ENCODE measurements at regions not wholly inside any gene's neighbourhood (a gene's known extent, or its start where the extent isn't known, plus 50 kb on each side); places are given as distances from the start of the nearest gene placed in this dataset.

GRCh38 chrX:26414534-26414933 is 198.6 kb downstream of the MAGEB5 start:
- no peak overlapping the region for H3K4me3 ChIP-seq (ENCODE audit: low read depth, low read length)
- no peak overlapping the region for H3K27ac ChIP-seq (ENCODE audit: low read depth, low read length)
- no peaks in the 10 kb centered on the region for H3K36me3 ChIP-seq (ENCODE audit: insufficient read depth, low read length)
- H3K27me3 ChIP-seq (ENCODE audit: insufficient read depth, low read length): no peaks in the 10 kb centered on the region
- H3K79me2 ChIP-seq (ENCODE audit: control insufficient read depth, insufficient read depth, low read length, unreplicated experiment): no peaks in the 10 kb centered on the region
- no peaks in the 10 kb centered on the region for H3K4me1 ChIP-seq (ENCODE audit: control insufficient read depth, insufficient read depth, low read length, unreplicated experiment)
- no peak overlapping the region for H2AFZ ChIP-seq (ENCODE audit: low read length, unreplicated experiment)

GRCh38 chrX:26411045-26411444 is 195.1 kb downstream of the MAGEB5 start:
- no peaks in the 10 kb centered on the region for H3K79me2 ChIP-seq (ENCODE audit: control insufficient read depth, insufficient read depth, low read length, unreplicated experiment)
- no peaks in the 10 kb centered on the region for H3K27me3 ChIP-seq (ENCODE audit: insufficient read depth, low read length)
- H3K27ac ChIP-seq (ENCODE audit: low read depth, low read length): no peak overlapping the region
- H3K4me1 ChIP-seq (ENCODE audit: control insufficient read depth, insufficient read depth, low read length, unreplicated experiment): no peaks in the 10 kb centered on the region
- no peak overlapping the region for H3K4me3 ChIP-seq (ENCODE audit: low read depth, low read length)
- no peaks in the 10 kb centered on the region for H3K36me3 ChIP-seq (ENCODE audit: insufficient read depth, low read length)
- H2AFZ ChIP-seq (ENCODE audit: low read length, unreplicated experiment): no peak overlapping the region

DNA sequence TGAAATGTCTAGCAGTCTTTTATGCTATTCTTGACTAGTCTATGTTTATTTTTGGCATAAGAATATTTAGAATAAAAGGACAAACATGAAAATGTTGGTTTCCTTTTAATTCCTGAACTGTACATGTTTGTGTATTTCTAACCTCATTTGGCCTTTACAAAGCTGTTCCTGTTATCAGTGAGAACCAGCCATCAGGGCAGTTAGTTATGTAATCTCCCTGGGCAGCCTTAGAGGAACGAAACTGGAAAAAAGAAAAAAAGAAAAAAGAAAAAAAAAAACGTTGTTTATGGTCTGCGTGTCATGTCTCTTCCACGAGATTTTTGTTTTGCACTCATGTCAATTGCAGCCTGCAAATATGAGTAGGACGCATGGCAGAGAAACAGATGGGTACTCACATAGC is 193.7 kb downstream of the MAGEB5 start:
- Histone ChIP-seq H3K4me1 (ENCODE audit: control insufficient read depth, insufficient read depth, low read length, unreplicated experiment) (no peaks in the 10 kb centered on the region), H3K27me3 (ENCODE audit: insufficient read depth, low read length) (no peaks in the 10 kb centered on the region), H3K4me3 (ENCODE audit: low read depth, low read length) (no peak overlapping the region), H3K79me2 (ENCODE audit: control insufficient read depth, insufficient read depth, low read length, unreplicated experiment) (no peaks in the 10 kb centered on the region), H3K27ac (ENCODE audit: low read depth, low read length) (no peak overlapping the region), H3K36me3 (ENCODE audit: insufficient read depth, low read length) (no peaks in the 10 kb centered on the region), H2AFZ (ENCODE audit: low read length, unreplicated experiment) (no peak overlapping the region)

DNA sequence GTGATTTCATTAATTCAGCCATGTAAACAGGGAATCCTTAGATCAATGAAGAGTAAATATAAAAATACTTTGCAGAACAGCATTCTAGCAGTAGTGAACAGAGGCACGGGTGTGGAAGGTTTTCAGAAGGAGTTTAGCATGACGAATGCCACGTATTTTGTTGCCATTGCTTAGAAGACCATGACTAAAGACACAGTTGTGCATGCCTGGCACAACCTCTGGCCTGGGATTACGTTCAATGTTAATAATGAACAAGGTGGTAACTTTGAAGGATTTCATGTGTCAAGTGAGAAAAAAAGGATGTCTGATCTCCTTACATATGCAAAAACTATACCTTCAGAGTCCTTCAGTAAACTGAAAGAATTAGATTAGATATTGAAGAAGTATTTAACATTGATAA is 171.9 kb downstream of the MAGEB5 start:
- Histone ChIP-seq H3K79me2 (ENCODE audit: control insufficient read depth, insufficient read depth, low read length, unreplicated experiment) (no peaks in the 10 kb centered on the region), H3K36me3 (ENCODE audit: insufficient read depth, low read length) (no peaks in the 10 kb centered on the region), H2AFZ (ENCODE audit: low read length, unreplicated experiment) (no peak overlapping the region), H3K27me3 (ENCODE audit: insufficient read depth, low read length) (no peaks in the 10 kb centered on the region), H3K4me1 (ENCODE audit: control insufficient read depth, insufficient read depth, low read length, unreplicated experiment) (no peaks in the 10 kb centered on the region), H3K27ac (ENCODE audit: low read depth, low read length) (no peak overlapping the region), H3K4me3 (ENCODE audit: low read depth, low read length) (no peak overlapping the region)

- Histone ChIP-seq H3K27me3 (ENCODE audit: insufficient read depth, low read length) (no peaks in the 10 kb centered on the region), H2AFZ (ENCODE audit: low read length, unreplicated experiment) (no peak overlapping the region), H3K79me2 (ENCODE audit: control insufficient read depth, insufficient read depth, low read length, unreplicated experiment) (no peaks in the 10 kb centered on the region), H3K36me3 (ENCODE audit: insufficient read depth, low read length) (no peaks in the 10 kb centered on the region), H3K27ac (ENCODE audit: low read depth, low read length) (no peak overlapping the region), H3K4me1 (ENCODE audit: control insufficient read depth, insufficient read depth, low read length, unreplicated experiment) (no peaks in the 10 kb centered on the region), H3K4me3 (ENCODE audit: low read depth, low read length) (no peak overlapping the region)
These were observed 160.2 kb downstream of the MAGEB5 start for GRCh38 chrX:26376037-26376708.

- Histone ChIP-seq H3K4me3 (ENCODE audit: low read depth, low read length) (no peak overlapping the region), H3K27me3 (ENCODE audit: insufficient read depth, low read length) (no peaks in the 10 kb centered on the region), H2AFZ (ENCODE audit: low read length, unreplicated experiment) (no peak overlapping the region), H3K79me2 (ENCODE audit: control insufficient read depth, insufficient read depth, low read length, unreplicated experiment) (no peaks in the 10 kb centered on the region), H3K4me1 (ENCODE audit: control insufficient read depth, insufficient read depth, low read length, unreplicated experiment) (no peaks in the 10 kb centered on the region), H3K27ac (ENCODE audit: low read depth, low read length) (no peak overlapping the region), H3K36me3 (ENCODE audit: insufficient read depth, low read length) (no peaks in the 10 kb centered on the region)
These were observed 159.4 kb downstream of the MAGEB5 start for GRCh38 chrX:26375346-26375745.

DNA sequence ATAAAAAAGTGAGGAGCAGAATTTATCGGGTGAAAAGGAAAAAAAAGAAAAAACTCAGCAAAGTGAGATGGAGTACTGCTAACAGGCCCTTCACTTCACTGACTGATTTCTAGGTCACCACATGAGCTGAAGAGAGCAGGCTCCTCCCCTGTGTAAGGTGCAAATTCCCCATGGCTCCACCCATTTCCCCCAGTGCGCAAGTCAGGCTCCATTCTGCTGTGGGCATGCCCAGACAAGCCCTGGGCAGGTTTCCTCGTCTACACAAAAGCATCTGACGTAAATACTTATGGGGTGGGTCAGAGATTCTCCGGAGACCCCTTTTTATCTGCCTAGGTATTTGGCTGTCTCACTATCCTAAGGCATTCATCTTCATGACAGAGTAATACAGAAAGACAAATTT is 157.9 kb downstream of the MAGEB5 start:
- H3K36me3 ChIP-seq (ENCODE audit: insufficient read depth, low read length): no peaks in the 10 kb centered on the region
- no peaks in the 10 kb centered on the region for H3K4me1 ChIP-seq (ENCODE audit: control insufficient read depth, insufficient read depth, low read length, unreplicated experiment)
- no peaks in the 10 kb centered on the region for H3K79me2 ChIP-seq (ENCODE audit: control insufficient read depth, insufficient read depth, low read length, unreplicated experiment)
- H2AFZ ChIP-seq (ENCODE audit: low read length, unreplicated experiment): no peak overlapping the region
- H3K27me3 ChIP-seq (ENCODE audit: insufficient read depth, low read length): no peaks in the 10 kb centered on the region
- no peak overlapping the region for H3K4me3 ChIP-seq (ENCODE audit: low read depth, low read length)
- no peak overlapping the region for H3K27ac ChIP-seq (ENCODE audit: low read depth, low read length)

GRCh38 chrX:26352891-26353430 is 137.0 kb downstream of the MAGEB5 start:
- H3K79me2 ChIP-seq (ENCODE audit: control insufficient read depth, insufficient read depth, low read length, unreplicated experiment): no peaks in the 10 kb centered on the region
- H3K4me1 ChIP-seq (ENCODE audit: control insufficient read depth, insufficient read depth, low read length, unreplicated experiment): no peaks in the 10 kb centered on the region
- H3K27me3 ChIP-seq (ENCODE audit: insufficient read depth, low read length): no peaks in the 10 kb centered on the region
- H3K27ac ChIP-seq (ENCODE audit: low read depth, low read length): no peak overlapping the region
- no peak overlapping the region for H2AFZ ChIP-seq (ENCODE audit: low read length, unreplicated experiment)
- no peak overlapping the region for H3K4me3 ChIP-seq (ENCODE audit: low read depth, low read length)
- no peaks in the 10 kb centered on the region for H3K36me3 ChIP-seq (ENCODE audit: insufficient read depth, low read length)

DNA sequence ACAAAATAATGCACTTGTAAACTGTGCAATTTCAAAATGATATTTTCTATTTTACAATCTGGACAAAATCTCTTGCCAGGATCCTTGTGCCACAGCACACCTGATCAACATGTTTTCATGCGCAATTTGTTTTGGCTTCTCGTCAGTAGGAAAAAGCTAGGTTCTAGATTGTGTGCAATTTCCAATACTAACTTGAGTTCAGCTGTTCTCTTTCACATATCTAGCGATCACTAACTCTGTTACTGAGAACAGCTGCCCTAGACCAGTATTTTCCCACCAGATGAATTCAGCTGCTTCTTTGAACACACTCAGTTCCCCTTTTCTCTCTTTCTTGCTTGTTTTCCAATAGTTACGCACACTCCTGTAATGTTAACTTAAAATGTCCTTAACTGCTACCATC is 131.2 kb downstream of the MAGEB5 start:
- Histone ChIP-seq H2AFZ (ENCODE audit: low read length, unreplicated experiment) (no peak overlapping the region), H3K27me3 (ENCODE audit: insufficient read depth, low read length) (no peaks in the 10 kb centered on the region), H3K4me3 (ENCODE audit: low read depth, low read length) (no peak overlapping the region), H3K36me3 (ENCODE audit: insufficient read depth, low read length) (no peaks in the 10 kb centered on the region), H3K79me2 (ENCODE audit: control insufficient read depth, insufficient read depth, low read length, unreplicated experiment) (no peaks in the 10 kb centered on the region), H3K27ac (ENCODE audit: low read depth, low read length) (no peak overlapping the region), H3K4me1 (ENCODE audit: control insufficient read depth, insufficient read depth, low read length, unreplicated experiment) (no peaks in the 10 kb centered on the region)

DNA sequence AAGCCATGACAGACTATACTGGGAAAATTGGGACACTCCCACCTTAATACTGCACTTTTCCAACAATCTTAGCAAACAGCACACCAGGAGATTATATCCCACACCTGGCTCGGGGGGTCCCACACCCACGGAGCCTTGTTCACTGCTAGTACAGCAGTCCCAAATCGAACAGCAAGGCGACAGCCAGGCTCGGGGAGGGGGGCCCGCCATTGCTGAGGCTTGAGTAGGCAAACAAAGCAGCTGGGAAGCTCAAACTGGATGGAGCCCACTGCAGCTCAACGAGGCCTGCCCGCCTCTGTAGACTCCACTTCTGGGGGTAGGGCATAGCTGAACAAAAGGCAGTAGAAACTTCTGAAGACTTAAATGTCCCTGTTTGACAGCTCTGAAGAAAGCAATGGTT is 118.3 kb downstream of the MAGEB5 start:
- Histone ChIP-seq H3K36me3 (ENCODE audit: insufficient read depth, low read length) (no peaks in the 10 kb centered on the region), H3K4me1 (ENCODE audit: control insufficient read depth, insufficient read depth, low read length, unreplicated experiment) (no peaks in the 10 kb centered on the region), H3K4me3 (ENCODE audit: low read depth, low read length) (no peak overlapping the region), H3K27ac (ENCODE audit: low read depth, low read length) (no peak overlapping the region), H2AFZ (ENCODE audit: low read length, unreplicated experiment) (no peak overlapping the region), H3K79me2 (ENCODE audit: control insufficient read depth, insufficient read depth, low read length, unreplicated experiment) (no peaks in the 10 kb centered on the region), H3K27me3 (ENCODE audit: insufficient read depth, low read length) (no peaks in the 10 kb centered on the region)

DNA sequence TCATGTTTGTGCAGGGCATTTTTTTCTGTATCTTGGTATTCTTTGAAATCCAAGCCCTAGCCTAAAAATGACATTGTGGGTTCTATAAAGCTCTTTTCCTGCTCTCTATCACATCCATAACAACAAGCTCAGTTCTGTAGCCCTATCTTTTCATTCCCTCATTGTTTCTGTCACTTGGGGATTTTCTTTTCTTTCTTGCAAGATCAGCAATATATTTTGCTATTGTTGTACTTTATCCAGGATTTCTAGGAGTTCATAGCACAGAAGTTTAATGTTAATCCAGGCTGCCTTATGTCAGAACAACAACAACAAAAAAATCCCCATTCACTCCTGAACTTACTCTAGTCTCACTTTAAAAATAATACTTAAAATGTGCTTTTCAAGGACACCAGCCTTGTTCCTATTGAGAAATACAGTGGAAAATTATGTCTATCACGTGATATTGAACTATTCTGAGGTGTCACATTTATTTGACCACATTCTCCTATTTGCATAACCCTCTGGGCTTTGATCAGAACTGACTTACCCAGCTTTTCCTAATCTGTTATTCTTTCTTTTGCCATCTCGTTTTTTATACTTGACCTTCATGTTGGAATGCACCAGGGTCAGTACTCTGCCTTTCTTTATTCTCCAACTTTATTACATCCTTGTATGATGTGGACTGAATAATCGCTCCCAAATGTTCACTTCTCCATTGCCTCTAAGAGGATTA is 112.8 kb downstream of the MAGEB5 start:
- no peak overlapping the region for H3K4me3 ChIP-seq (ENCODE audit: low read depth, low read length)
- no peaks in the 10 kb centered on the region for H3K36me3 ChIP-seq (ENCODE audit: insufficient read depth, low read length)
- no peaks in the 10 kb centered on the region for H3K4me1 ChIP-seq (ENCODE audit: control insufficient read depth, insufficient read depth, low read length, unreplicated experiment)
- H3K27ac ChIP-seq (ENCODE audit: low read depth, low read length): no peak overlapping the region
- no peak overlapping the region for H2AFZ ChIP-seq (ENCODE audit: low read length, unreplicated experiment)
- H3K27me3 ChIP-seq (ENCODE audit: insufficient read depth, low read length): no peaks in the 10 kb centered on the region
- no peaks in the 10 kb centered on the region for H3K79me2 ChIP-seq (ENCODE audit: control insufficient read depth, insufficient read depth, low read length, unreplicated experiment)
